ENCODE measurements at regions not wholly inside any gene's neighbourhood (a gene's known extent, or its start where the extent isn't known, plus 50 kb on each side); places are given as distances from the start of the nearest gene placed in this dataset.

DNA sequence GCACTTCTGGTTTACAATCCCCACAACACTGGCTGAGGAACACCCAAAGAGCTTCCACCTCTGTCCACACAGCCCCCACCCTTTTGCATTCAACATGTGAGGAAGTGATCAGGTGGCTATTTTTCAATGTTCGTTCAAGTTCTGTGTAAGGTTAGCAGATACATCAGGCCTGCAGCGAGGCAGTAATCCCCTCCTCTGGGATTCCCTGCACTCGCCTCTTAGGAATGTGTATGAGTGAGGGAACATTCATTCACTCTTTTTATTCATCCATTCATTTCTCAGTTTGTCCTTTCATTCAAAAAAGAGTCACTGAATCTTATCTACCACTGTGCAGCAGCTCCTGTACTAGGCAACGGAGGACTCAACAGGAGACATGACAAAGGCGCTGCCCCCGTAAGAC is 236.4 kb upstream of the PRDM1 start:
- DNase-seq (ENCODE audit: low spot score), result no peak

DNA sequence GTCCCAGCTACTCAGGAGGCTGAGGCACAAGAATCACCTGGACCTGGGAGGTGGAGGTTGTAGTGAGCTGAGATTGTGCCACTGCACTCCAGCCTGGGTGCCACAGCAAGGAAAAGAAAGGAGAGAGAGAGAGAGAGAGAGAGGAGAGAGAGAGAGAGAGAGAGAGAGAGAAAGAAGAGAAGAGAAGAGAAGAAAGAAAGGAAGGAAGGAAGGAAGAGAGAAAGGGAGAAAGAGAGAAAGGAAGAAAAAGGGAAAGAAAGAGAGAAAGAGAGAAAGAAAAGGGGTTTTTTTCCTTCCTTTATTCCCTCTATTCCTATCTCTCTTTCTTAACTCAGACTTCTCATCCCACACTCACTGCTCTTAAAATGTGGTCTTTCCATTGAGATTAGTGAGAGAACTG is 238.7 kb upstream of the PRDM1 start:
- no peak for DNase-seq (ENCODE audit: low spot score)

DNA sequence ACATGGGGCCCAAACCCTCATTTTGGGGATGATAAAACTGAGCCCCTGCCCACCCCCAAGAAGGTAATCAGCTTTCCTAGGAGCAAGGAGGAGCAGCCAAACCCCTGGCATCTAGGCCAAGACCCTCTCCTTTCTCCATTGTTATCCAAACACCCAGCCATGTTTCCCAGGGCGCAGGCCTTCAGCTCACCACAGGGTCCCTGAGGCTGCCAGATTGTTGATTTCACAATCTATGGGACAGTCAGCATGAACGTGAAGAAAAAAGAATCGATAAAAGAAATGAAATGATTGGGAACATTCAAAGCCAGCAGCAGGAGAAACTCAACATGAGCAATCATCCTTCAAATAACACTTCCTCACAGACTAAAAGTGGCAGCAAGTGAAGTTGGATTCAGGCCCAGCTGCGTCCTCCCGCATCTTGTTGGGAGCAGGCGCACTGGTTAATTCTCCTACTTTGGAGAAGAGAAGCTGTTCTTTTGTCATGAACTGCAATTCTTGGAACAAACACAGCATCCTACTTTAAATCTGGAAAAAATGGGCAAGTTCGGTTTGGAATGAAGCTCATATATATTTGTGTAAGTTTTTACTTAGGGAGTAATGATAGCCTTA is 241.8 kb upstream of the PRDM1 start:
- DNase-seq (ENCODE audit: low spot score), result no peak

DNA sequence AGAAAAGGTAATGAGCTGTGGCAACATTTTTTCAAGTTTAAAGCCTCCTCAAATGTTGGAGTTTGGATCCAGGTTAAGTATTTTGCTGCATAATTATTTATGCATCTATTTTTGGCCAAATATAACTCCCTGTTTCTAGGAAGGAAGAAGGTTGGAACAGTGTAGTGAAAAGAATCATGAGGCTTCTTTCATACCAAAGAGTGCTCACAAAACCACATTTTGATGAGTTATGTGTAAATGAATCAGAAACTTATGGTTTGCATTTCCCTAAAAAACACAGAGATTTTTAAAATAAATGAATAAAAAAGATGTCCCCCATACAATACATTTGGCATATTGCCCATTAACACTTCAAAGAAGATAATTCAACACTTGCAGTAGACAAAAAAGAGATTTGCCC is 246.9 kb upstream of the PRDM1 start:
- no peak for DNase-seq (ENCODE audit: low spot score)

DNA sequence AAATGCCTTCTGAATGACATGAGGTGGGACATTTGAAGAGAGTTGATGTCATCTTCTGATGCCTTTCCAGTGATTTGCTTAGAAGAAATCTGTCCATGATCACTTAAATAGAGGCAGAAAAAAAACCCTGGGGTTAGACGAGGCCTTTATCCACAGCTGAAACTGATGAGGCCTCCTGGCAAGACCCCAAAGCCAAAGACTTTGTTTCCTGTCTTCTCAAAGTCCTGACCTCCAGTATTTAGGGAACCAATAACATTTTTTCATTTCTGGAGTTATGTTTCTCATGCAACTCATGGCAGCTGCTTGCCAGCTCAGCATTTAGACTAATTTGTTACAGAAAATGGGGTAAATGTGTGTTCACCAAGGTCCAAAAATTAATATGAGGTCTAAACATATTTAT is 248.0 kb upstream of the PRDM1 start:
- no peak for DNase-seq (ENCODE audit: low spot score)

DNA sequence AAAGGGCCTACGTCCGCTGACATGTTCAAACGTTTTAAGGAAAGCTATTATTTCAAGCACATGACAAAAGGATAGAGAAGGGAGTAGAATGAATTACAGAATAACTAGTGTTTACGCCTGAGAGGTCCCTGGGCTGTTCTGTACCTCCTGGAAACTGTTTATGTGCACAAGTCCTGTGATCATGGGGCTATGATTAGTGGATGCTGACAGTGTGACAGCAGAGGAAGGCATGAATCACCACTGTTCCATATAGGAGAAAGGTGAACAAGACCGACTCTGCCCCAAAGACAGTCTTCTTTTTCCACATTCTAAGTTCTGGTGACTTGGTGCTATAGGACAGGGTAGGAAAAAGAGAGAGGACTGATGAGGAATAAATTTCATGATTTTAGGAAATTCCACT is 249.2 kb upstream of the PRDM1 start:
- no peak for DNase-seq (ENCODE audit: low spot score)

DNA sequence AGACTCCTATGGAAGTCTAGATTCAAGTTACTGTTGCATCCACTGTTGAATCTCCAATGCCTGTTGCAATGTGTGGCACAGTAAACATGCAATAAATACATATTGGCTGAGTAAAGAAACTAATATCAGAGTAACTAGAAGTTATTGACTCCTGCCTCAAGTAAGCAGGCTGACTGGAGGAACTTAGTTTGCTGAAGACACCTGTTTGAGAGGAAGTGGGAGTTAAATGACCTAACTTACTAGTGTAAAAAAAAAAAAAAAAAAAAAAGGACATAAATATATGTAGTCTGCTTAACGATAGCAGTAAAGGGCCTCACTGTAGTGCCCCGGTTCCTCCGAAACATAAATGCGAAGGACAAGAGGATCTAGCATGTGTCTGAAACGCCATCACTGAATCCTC is 249.8 kb upstream of the PRDM1 start:
- DNase-seq (ENCODE audit: low spot score), result no peak

DNA sequence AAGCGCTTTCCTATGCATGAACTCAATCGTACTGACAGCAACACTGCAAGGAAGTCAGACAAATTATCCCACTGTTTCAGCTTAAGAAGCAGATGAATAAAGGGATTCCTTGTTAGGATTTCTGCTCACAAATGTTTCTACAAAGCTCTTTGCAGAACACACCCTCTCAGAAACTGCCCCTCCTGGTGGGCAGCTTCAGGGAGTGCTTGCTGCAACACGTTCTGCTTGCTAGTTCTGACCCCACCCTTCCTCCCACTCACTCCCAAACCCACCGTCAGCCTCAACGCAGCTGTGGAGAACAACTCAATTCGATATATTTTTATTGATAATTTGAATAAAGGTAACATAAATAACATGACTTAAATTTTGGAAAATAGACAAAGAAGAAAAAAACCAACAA is 250.8 kb upstream of the PRDM1 start:
- DNase-seq (ENCODE audit: low spot score), result peak; percentile 54

DNA sequence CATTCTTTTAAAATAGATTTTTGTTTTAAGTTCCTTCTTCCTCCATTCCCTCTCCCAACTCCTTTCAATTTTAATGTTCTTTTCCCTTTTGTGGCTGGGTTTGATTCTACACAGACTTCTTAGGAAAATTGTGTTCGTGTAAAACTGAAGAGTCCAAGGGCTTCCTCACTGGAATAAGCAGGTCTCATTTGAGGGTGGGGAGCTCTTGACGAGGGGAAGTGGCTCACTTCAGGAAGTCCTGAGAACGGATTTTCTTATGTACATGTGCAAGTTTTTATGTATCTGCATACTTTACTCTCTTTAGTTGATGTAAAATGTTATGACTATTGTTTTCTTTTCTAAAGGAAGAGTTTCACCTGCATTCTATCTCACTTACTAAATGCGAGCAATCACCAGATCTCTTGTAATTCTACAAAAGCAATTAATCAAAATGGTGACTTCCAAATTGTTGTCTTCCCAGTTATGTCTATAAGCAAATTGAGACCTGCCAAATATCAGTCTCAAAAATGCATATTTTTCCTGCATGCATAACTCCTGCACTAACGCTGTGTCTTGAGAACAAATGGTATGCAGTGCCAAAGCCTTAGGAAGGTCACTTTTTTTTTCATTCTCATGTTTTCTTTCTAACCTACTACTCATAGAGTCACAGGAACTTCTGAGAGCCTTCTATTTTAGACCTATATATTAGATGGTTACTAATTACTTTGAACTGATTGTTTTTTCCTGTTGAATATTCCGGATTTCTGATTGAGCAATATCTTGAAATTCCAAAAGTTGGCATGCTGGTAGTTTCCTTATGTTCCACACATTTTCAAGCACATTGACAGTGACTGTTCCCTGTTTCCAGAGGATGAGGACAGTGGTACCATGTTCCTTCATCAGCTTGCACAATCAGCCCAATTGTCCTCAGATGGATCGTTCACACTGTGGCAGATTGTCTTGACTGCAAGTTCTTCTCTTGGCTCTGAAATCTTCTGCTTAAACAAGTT is 251.9 kb upstream of the PRDM1 start:
- no peak for DNase-seq (ENCODE audit: low spot score)

DNA sequence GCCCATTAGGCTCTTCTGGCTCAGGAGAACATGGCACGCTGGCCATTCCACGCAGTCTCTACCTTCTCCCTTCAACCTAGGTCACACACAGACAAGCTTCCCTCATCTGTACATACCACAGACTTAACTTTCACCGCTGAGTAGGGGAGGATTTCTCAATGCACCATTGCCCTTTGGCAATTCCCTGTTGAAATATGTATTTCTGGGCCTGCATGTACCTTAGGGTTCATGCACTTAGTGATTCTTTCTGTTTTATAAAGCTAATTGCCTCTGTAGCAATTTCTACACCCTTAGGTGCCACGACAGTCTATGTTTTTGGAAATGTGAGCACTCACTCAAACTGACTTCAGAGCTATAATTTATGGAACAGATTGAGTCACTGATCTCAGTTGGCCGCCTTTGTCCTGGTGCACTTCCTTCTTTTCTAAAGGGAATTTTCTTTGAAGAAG is 253.8 kb upstream of the PRDM1 start:
- no peak for DNase-seq (ENCODE audit: low spot score)

DNA sequence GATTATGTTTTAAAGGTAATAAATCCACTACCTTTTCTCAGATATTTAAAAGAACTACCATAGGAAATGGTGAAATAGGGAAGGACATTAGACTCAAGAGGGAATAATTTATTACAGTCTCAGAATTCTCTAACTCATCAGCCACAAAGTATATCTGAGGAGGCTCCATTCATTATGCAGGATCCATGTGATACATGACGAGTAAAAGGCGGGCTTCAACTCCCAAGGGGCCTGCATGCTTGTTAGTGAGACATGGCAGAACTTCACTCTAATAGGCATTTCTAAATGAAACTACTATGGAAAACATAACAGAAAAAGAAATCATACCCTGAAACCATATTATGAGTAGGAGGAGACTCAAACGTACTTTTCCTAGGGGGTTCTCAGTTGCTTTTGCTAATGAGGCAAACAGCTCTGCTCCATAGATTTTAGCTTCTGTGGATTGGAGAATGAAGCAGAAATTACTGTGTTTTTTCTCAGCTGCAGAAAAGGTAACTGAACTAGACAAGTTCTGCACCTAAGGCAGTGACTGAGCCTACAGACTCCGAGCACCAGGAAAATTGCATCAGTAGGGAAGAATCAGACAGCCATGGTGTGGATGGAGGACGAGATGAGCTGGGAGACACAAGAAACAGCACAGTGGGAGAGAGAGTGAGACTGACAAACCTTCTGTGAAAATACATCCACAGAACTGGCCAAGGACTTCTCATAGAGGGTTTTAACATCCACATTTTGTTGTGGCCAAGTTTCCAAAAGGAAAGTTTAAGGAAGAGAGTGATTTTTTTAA is 254.6 kb upstream of the PRDM1 start:
- no peak for DNase-seq (ENCODE audit: low spot score)

DNA sequence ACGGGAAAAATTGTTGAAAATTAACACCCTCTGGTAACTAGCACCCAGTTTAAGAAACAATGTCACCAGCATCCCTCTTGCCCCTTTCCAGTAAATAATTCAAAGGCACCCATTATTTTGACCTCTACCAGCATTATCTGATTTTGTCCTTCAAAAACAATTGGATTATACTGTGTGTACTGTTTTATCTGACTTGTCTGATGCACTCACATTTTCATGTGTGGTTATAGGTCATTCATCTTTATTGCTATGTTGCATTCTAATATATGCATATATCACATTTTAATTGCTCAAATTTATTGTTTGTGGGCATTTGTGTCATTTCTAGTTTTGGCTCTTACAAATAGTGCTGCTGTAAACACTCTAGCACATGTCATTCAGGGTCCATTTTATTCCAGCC is 260.9 kb upstream of the PRDM1 start:
- no peak for DNase-seq (ENCODE audit: low spot score)

DNA sequence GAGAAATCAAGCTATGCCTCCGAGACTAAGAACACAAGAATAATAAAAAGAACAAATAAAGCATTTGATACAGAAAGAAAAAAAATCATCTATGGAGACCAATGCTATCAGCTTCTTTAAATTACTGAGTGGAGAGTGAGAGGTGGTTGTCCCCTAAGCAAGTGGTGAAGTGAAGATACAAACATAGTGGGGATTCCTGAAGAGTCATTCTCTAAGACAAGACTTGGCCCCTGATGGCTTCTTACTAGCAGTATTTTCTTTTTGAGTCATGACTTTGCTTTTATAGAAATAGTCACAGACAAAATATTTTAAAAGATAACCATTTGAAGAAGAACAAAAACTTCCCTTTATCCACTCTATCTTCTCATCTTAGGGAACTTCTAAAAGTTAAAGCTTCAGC is 261.4 kb upstream of the PRDM1 start:
- DNase-seq (ENCODE audit: low spot score), result no peak

DNA sequence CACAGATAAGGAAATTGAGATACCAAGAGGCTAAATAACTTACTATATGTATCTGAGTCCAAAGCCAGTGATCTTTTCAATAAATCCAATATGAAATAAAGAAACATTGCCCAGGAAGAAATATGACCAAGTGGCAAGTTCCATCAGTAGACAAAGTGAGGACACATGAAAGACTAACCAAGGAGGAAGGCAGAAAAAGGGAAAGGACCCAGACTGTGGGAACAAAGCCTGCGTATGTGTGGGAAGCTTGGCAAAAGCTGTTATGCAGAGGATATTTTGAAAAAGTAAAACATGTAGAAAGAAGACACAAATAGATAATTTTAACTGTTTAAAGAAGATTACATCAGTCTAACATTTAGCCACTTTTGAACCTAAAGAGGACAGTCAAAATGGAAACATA is 264.4 kb upstream of the PRDM1 start:
- no peak for DNase-seq (ENCODE audit: low spot score)

DNA sequence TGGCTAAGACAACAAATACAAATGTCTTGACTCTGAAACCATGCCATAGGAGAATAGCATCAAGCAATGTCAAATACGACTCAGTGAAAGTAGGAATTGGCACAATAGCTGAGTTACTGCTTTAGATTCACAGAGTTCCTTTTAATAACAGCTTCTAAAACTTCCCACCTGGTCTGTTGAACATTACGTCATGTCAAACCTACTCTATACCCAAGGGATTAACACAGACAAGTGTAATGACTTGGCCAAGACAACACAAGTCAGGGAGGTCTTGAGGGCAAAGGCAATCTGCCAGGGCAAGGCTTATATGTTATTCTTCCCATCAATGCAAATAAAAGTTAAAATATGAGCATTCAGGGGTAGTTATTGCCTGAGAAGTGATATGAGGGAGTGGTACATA is 265.1 kb upstream of the PRDM1 start:
- no peak for DNase-seq (ENCODE audit: low spot score)

DNA sequence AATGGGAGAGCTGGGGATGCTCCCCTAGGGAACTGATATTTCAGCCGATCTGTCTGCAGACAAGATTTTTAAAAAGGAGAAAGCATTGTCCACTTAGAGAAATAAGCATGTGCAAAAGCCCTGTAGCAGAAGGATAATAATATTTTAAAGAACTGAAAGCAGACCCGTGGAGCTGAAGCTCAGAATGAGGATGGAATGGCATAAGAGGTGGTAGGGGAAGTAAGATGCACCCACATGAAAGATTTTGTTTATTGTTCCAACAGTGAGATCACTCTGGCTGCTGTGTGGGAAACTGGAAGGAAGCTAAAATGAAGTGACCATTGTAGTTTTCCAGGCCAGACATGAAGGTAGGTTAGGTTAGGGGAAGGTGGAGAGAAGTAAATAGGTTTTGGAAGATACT is 266.4 kb upstream of the PRDM1 start:
- DNase-seq (ENCODE audit: low spot score), result no peak

DNA sequence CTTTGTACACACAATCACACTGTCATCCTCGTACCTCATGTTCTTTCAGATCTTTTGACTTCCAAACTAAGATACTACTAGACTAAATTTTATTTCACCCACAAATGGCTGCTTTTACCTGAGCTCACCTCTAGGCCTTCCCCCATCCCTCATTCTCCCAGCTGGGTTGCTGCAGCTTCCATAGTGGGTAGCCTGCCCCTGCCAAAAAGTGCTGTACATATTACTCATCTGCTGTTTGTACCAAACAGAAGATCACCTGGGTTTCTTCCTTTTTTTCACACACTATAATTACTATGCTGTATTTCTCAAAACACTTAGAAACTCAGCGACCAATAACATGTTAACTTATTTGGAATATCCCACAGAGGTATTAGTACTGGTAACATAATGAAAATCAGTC is 267.6 kb upstream of the PRDM1 start:
- no peak for DNase-seq (ENCODE audit: low spot score)

DNA sequence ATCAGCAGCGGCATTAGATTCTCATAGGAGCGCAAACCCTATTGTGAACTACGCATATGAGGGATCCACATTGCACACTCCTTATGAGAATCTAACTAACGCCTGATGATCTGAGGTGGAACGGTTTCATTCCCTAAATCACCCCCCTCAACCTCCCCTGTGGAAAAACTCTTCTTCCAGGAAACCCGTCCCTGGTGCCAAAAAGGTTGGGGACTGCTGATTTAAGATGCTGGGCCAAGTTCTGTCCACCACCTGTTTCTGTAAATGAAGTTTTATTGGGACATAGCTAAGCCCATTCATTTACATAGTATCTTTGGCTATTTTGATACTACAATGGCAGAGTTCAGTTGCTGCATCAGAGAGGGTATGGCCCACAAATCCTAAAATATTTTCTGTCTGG is 268.2 kb upstream of the PRDM1 start:
- no peak for DNase-seq (ENCODE audit: low spot score)

DNA sequence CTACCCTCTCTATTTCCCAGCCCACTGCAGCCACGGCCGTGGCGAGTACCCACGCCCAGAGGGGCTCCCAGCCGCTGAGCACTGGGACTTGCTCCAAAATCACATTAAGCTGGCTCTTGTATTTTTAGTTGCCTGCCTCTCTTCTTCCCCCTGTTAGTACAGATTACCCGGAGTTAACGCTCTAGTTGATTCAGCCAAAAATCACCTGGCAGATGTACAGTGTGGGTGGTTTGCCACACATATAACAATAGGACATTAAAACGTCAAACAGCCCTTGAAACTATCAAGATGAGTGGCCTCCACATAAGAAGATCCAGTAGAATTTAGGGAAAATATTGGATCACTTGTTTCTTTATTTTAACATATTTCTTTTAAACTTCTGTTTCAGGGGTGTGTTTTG is 268.8 kb upstream of the PRDM1 start:
- DNase-seq (ENCODE audit: low spot score), result no peak

DNA sequence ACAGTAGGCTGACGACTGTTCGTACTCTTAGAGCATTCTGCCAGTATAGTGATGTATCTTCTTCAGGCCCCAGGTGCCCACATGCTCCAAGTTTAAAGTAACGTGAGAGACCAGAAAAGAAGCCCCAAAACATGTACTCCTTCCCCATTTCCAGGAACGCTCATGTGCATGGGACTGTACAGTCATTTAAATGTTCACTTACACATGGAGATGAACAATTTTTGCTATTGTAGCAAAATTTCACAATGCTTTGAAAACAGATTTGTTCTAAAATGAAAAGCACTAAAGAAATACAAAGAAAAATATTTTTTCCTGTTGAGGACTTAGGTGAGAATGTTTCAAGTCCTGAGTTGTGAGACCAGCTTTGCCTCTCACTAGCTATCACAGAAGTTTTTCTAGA is 269.3 kb upstream of the PRDM1 start:
- no peak for DNase-seq (ENCODE audit: low spot score)

DNA sequence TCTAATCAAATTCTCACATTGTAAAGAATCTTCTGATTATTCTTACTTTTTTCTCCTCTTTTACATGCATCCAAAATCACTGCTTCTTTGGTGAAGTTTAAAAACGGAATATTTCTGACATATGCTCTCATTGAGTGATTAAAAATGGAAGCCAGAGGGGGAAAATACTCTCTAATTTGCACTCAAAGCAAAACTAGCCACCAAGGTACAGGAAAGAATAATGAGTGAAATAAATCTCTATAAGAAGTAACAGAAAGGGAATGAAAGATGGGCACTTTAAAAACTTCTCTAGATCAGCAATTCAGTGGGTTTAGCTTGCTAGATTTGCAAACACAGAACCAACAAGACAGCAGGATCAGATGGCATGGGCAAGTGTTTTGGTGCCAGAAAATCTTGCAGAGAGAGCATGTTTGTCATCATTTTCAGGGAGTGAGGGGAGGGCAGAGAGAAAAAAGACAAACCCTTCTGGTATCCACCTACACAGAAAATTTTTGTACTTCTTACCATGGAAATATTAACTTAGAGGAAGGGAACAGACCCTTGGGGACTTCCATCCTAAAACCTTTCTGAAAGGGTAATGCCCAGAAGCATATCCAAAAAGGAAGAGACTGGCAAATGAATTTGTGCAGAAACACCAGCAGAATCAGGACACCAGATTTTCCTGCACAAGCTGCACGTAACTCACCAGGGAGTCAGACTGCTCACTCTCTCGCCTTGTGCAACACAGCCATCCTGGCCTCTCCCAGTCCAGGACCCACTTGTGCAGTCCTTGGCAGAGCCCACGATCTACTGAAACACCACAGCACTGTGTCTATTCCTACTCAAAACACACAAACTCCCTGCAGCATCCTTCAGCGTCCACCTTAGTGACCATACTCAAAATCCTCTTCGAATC is 270.2 kb upstream of the PRDM1 start:
- DNase-seq (ENCODE audit: low spot score), result no peak
